ENCODE measurements at regions not wholly inside any gene's neighbourhood (a gene's known extent, or its start where the extent isn't known, plus 50 kb on each side); places are given as distances from the start of the nearest gene placed in this dataset.

- TF ChIP-seq ZNF264 (CRISPR knock-in tag; IDR thresholded peaks at IDR 0.05) (no peak), RBFOX2 (IDR thresholded peaks at IDR 0.05; ENCODE audit: low read depth, low read length) (no peak)
Measured at GRCh38 chr3:5520237-5520636, 332.7 kb downstream of the EDEM1 start (continued).

GRCh38 chr3:5523125-5523524, 335.6 kb downstream of the EDEM1 start:
- H3K9me3 ChIP-seq (ENCODE audit: low read length) = no peaks in the 10 kb centered on the region
- in situ Hi-C loops (cut with HindIII; ENCODE audit: extremely low pct_ligation_motif_present, low pct_unique_long_range_greater_than_20kb) (no loop called here), intact Hi-C loops (cut with micrococcal nuclease; ENCODE audit: unreplicated experiment) (no loop called here)
- BruUV-seq (replicated peaks) = no TSS peak
- H3K36me3 ChIP-seq (replicated peaks in 1 of 2; ENCODE audit: control insufficient read depth in 1 of 2, insufficient read depth in 2 of 2, low read length in 2 of 2) = no peaks in the 10 kb centered on the region
- TF ChIP-seq DNMT3B (CRISPR knock-in tag; conservative IDR thresholded peaks at IDR 0.05) = no peak
- TF ChIP-seq SIX1 (CRISPR knock-in tag; IDR thresholded peaks at IDR 0.05; ENCODE audit: borderline replicate concordance) = no peak
- TF ChIP-seq, protein P1, sequence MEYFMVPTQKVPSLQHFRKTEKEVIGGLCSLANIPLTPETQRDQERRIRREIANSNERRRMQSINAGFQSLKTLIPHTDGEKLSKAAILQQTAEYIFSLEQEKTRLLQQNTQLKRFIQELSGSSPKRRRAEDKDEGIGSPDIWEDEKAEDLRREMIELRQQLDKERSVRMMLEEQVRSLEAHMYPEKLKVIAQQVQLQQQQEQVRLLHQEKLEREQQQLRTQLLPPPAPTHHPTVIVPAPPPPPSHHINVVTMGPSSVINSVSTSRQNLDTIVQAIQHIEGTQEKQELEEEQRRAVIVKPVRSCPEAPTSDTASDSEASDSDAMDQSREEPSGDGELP (IDR thresholded peaks at IDR 0.05; ENCODE audit: borderline replicate concordance, low read depth) = no peak
- no peak for TF ChIP-seq ZNF264 (CRISPR knock-in tag; IDR thresholded peaks at IDR 0.05)
- no peak for TF ChIP-seq MTA1 (CRISPR knock-in tag; IDR thresholded peaks at IDR 0.05; ENCODE audit: borderline replicate concordance)
- no peak for TF ChIP-seq CBX5 (CRISPR knock-in tag; IDR thresholded peaks at IDR 0.05; ENCODE audit: borderline replicate concordance)
- no peak for TF ChIP-seq ZNF615 (CRISPR knock-in tag; IDR thresholded peaks at IDR 0.05; ENCODE audit: borderline replicate concordance)
- TF ChIP-seq YEATS2 (CRISPR knock-in tag; IDR thresholded peaks at IDR 0.05; ENCODE audit: borderline replicate concordance) = no peak
- TF ChIP-seq BCL6 (CRISPR knock-in tag; IDR thresholded peaks at IDR 0.05) = no peak
- TF ChIP-seq ZNF746 (CRISPR knock-in tag; IDR thresholded peaks at IDR 0.05) = no peak
- TF ChIP-seq KDM4B (CRISPR knock-in tag; IDR thresholded peaks at IDR 0.05) = no peak
- TF ChIP-seq ZNF558 (CRISPR knock-in tag; IDR thresholded peaks at IDR 0.05; ENCODE audit: borderline replicate concordance) = no peak
- TF ChIP-seq PHF20 (CRISPR knock-in tag; IDR thresholded peaks at IDR 0.05) = no peak
- TF ChIP-seq BHLHE40 (IDR thresholded peaks at IDR 0.05; ENCODE audit: low read length) = no peak
- TF ChIP-seq ZNF780A (CRISPR knock-in tag; IDR thresholded peaks at IDR 0.05) = no peak
- TF ChIP-seq, protein P2, sequence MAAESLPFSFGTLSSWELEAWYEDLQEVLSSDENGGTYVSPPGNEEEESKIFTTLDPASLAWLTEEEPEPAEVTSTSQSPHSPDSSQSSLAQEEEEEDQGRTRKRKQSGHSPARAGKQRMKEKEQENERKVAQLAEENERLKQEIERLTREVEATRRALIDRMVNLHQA (CRISPR knock-in tag; IDR thresholded peaks at IDR 0.05) = no peak
- no peak for TF ChIP-seq SIN3B (IDR thresholded peaks at IDR 0.05; ENCODE audit: low read length)
- no peak for TF ChIP-seq RFX5 (IDR thresholded peaks at IDR 0.05; ENCODE audit: low read depth, low read length)
- no peak for TF ChIP-seq JUND (CRISPR knock-in tag; IDR thresholded peaks at IDR 0.05)
- DNase-seq (ENCODE audit: low spot score) = no peak
- H3K27me3 ChIP-seq (ENCODE audit: control insufficient read depth in 1 of 2, insufficient read depth in 2 of 2, low read length in 2 of 2) = no peaks in the 10 kb centered on the region
- no peak overlapping the region for H2AFZ ChIP-seq (ENCODE audit: low read length)
- no peak overlapping the region for H3K4me3 ChIP-seq (replicated peaks in 1 of 3; ENCODE audit: insufficient read depth in 1 of 3, low read depth in 2 of 3, low read length in 3 of 3)
- H3K79me2 ChIP-seq (ENCODE audit: insufficient read depth, low read length) = no peaks in the 10 kb centered on the region
- no peak overlapping the region for H3K27ac ChIP-seq (ENCODE audit: extremely low read length, insufficient read depth, low read length)
- ChIA-PET CTCF (ENCODE audit: low intra/inter-chr PET ratio, low total read pairs) (no interaction called here), POLR2A (no interaction called here)
- ATAC-seq = no peak
- no peaks in the 10 kb centered on the region for H4K20me1 ChIP-seq (ENCODE audit: insufficient read depth, low read length)
- no peaks in the 10 kb centered on the region for H3K4me1 ChIP-seq (ENCODE audit: insufficient read depth, low read length)
- FAIRE-seq = no peak
- 9% methylated on average over 1 of the region's 1 CpG for WGBS (ENCODE audit: low lambda C conversion rate)
- H3K4me2 ChIP-seq (ENCODE audit: low read depth, low read length) = no peak overlapping the region
- no peak overlapping the region for H3K9ac ChIP-seq (ENCODE audit: insufficient read depth, low read depth, low read length)
